Endothelial cell of umbilical vein (primary cell): ENCODE measurements at regions not wholly inside any gene's neighbourhood (a gene's known extent, or its start where the extent isn't known, plus 50 kb on each side); places are given as distances from the start of the nearest gene placed in this dataset.

Source experiments
- BruUV-seq: library from RNA; stranded (reverse); fragments of 400-500 nt; replicated peaks from 2 replicates; lab custom pipeline; 2021; lab: Mats Ljungman, UMichigan
- CTCF ChIA-PET: fragments of 300-600, 350-600 bp; sonication (Branson Sonifier 250); formaldehyde crosslinking; loops from one replicate; lab custom pipeline; 2021; ENCODE audit warnings: antibody characterized with exemption, inconsistent platforms; lab: Charles Lee
- POLR2A ChIA-PET: fragments of 300-600, 350-600 bp; sonication (Branson Sonifier 250); formaldehyde crosslinking; loops from one replicate; lab custom pipeline; 2021; ENCODE audit warnings: antibody characterized with exemption, inconsistent platforms; lab: Charles Lee
- DNase-seq: peaks from one replicate; pipeline ENCODE4 v3.0.0-alpha.2; 2011; ENCODE audit warnings: low read depth, low spot score
- FAIRE-seq: peaks from 2 replicates; lab custom pipeline; 2011; peaks lifted over from hg19 to GRCh38; lab: Jason Lieb, UNC
- H2AFZ ChIP-seq: 2 replicates; pipeline ENCODE4 v1.6.0; 2012; ENCODE audit warnings: low read depth, low read length, control low read depth, inconsistent platforms
- H3K27ac ChIP-seq: 2 replicates; pipeline ENCODE4 v1.5.1; 2011; ENCODE audit warnings: low read depth, mild to moderate bottlenecking, control low read depth, low read length, moderate library complexity; ENCODE audit not compliant: insufficient read depth
- H3K27me3 ChIP-seq, 2 experiments: 2 replicates each; pipeline versions ENCODE4 v1.6.0 to v1.6.1; 2011; ENCODE audit warnings: low read length in 2 of 2, mixed read lengths in 1 of 2; ENCODE audit not compliant: control insufficient read depth in 2 of 2, insufficient read depth in 2 of 2
- H3K36me3 ChIP-seq, 2 experiments: 2 replicates in 1 of 2; 3 replicates in 1 of 2; pipeline ENCODE4 v1.5.1; 2011; ENCODE audit warnings: low read length in 2 of 2, mild to moderate bottlenecking in 1 of 2, moderate library complexity in 1 of 2; ENCODE audit not compliant: control insufficient read depth in 2 of 2, insufficient read depth in 2 of 2; ENCODE audit errors: extremely low read depth in 1 of 2
- H3K4me1 ChIP-seq: 3 replicates; pipeline ENCODE4 v1.5.1; 2011; ENCODE audit warnings: mild to moderate bottlenecking, low read length; ENCODE audit not compliant: control insufficient read depth, insufficient read depth; ENCODE audit errors: extremely low read depth
- H3K4me2 ChIP-seq: 2 replicates; pipeline ENCODE4 v1.6.1; 2011; ENCODE audit warnings: low read length, control low read depth, mixed read lengths; ENCODE audit not compliant: insufficient read depth
- H3K4me3 ChIP-seq, 3 experiments: fragments of 200-600 bp in 1 of 3; sonication (generic), shearing (Covaris generic) in 1 of 3; replicated peaks in 1 of 3; 2 replicates each; pipeline ENCODE4 v1.5.1; 2011 to 2016; ENCODE audit warnings: control low read depth in 3 of 3, low read length in 3 of 3, mild to moderate bottlenecking in 2 of 3, inconsistent platforms in 1 of 3, low read depth in 1 of 3, moderate library complexity in 1 of 3; ENCODE audit not compliant: insufficient read depth in 1 of 3
- H3K79me2 ChIP-seq: 2 replicates; pipeline ENCODE4 v1.6.0; 2012; ENCODE audit warnings: low read length, inconsistent platforms; ENCODE audit not compliant: control insufficient read depth, insufficient read depth
- H3K9ac ChIP-seq: replicated peaks from 2 replicates; pipeline ENCODE3; 2011; ENCODE audit warnings: low read length, control low read depth; ENCODE audit not compliant: insufficient read depth; ENCODE audit errors: extremely low read depth
- H3K9me1 ChIP-seq: replicated peaks from 3 replicates; pipeline ENCODE4 v1.6.0; 2011; ENCODE audit warnings: mild to moderate bottlenecking, low read length; ENCODE audit not compliant: control insufficient read depth, insufficient read depth; ENCODE audit errors: extremely low read depth
- H3K9me3 ChIP-seq: replicated peaks from 2 replicates; pipeline ENCODE4 v1.5.1; 2012; ENCODE audit warnings: low read length, inconsistent platforms; ENCODE audit not compliant: control insufficient read depth, insufficient read depth
- H4K20me1 ChIP-seq: replicated peaks from 2 replicates; pipeline ENCODE3; 2011; ENCODE audit warnings: mild to moderate bottlenecking, low read length; ENCODE audit not compliant: control insufficient read depth, insufficient read depth; ENCODE audit errors: extremely low read depth
- EZH2 ChIP-seq: IDR thresholded peaks from 2 replicates; pipeline ENCODE4 v1.6.1; 2012; ENCODE audit warnings: borderline replicate concordance, low read depth, mild to moderate bottlenecking, moderate library complexity, low read length, inconsistent platforms; ENCODE audit not compliant: severe bottlenecking
- FOS ChIP-seq: IDR thresholded peaks from 2 replicates; pipeline ENCODE4 v1.6.1; 2011; ENCODE audit warnings: mild to moderate bottlenecking, low read length, moderate library complexity, borderline replicate concordance; ENCODE audit not compliant: insufficient read depth
- GATA2 ChIP-seq: IDR thresholded peaks from 2 replicates; pipeline ENCODE4 v1.7.0; 2011; ENCODE audit warnings: low read depth, mild to moderate bottlenecking, moderate library complexity, mixed read lengths, low read length; ENCODE audit not compliant: insufficient read length, insufficient read depth
- JUN ChIP-seq: IDR thresholded peaks from 2 replicates; pipeline ENCODE4 v1.6.1; 2011; ENCODE audit warnings: borderline replicate concordance, low read depth; ENCODE audit not compliant: insufficient read length, insufficient read depth
- MAX ChIP-seq: IDR thresholded peaks from 2 replicates; pipeline ENCODE4 v1.6.1; 2011; ENCODE audit not compliant: insufficient read depth, insufficient read length
- MYC ChIP-seq: IDR thresholded peaks from one replicate; pipeline ENCODE4 v1.6.1; 2011; ENCODE audit warnings: mild to moderate bottlenecking, low read depth, low read length
- POLR2A ChIP-seq: IDR thresholded peaks from 2 replicates; pipeline ENCODE4 v1.6.1; 2012; ENCODE audit warnings: low read depth, mild to moderate bottlenecking, control low read depth, low read length
- POLR2AphosphoS5 ChIP-seq: IDR thresholded peaks from 2 replicates; pipeline ENCODE4 v1.6.1; 2012; ENCODE audit warnings: low read depth, mild to moderate bottlenecking, control low read depth, low read length, moderate library complexity; ENCODE audit not compliant: insufficient read depth
- dilution Hi-C: fragments of 300-500 bp; cut with MboI; formaldehyde crosslinking; loops from one replicate; pipeline ENCODE4 v1.15.0; 2019; ENCODE audit warnings: low sequenced_read_pairs; ENCODE audit not compliant: extremely low pct_ligation_motif_present
- intact Hi-C: fragments of 100-400 bp; cut with micrococcal nuclease; formaldehyde crosslinking; loops from one replicate; pipeline ENCODE4 v1.10.0; 2022
- TF ChIP-seq, protein P1 (sequence below), 2 donors: IDR thresholded peaks; 1 replicate in 1 of 2; 2 replicates in 1 of 2; pipeline ENCODE4 v1.5.1; 2011; ENCODE audit warnings: low read length in 2 of 2, mild to moderate bottlenecking in 2 of 2, moderate library complexity in 2 of 2, control low read depth in 1 of 2, inconsistent platforms in 1 of 2, low read depth in 1 of 2; ENCODE audit not compliant: insufficient read depth in 1 of 2; ENCODE audit errors: extremely low read depth in 1 of 2

DNA sequence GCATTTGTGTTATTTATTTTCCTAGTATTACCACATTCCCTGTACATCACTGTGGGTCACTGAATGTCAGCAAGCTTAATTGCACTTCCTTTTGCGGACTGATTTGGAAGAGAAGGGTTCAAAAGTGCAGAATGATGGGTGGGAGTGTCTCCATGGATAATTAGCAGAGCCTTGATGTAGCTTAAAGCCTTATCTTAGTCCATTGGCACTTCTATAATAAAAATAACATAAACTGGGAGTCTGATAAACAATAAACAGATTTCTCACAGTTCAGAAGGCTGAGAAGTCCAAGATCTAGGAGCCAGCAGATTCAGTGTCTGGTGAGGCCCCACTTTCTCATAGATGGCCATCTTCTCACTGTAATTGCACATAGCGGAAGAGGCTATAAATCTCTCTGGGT is 501.1 kb upstream of the POU3F2 start:
- ChIA-PET POLR2A (no interaction called here), CTCF (no interaction called here)
- no peaks in the 10 kb centered on the region for H3K79me2 ChIP-seq
- no TSS peak for BruUV-seq
- no peak overlapping the region for H3K4me2 ChIP-seq
- intact Hi-C loops: no loop called here
- H3K9ac ChIP-seq: no peak overlapping the region
- dilution Hi-C loops: no loop called here
- no peaks in the 10 kb centered on the region for H3K36me3 ChIP-seq
- DNase-seq: no peak
- no peak for TF ChIP-seq POLR2AphosphoS5
- TF ChIP-seq JUN: no peak
- TF ChIP-seq FOS: no peak
- TF ChIP-seq, protein P1, sequence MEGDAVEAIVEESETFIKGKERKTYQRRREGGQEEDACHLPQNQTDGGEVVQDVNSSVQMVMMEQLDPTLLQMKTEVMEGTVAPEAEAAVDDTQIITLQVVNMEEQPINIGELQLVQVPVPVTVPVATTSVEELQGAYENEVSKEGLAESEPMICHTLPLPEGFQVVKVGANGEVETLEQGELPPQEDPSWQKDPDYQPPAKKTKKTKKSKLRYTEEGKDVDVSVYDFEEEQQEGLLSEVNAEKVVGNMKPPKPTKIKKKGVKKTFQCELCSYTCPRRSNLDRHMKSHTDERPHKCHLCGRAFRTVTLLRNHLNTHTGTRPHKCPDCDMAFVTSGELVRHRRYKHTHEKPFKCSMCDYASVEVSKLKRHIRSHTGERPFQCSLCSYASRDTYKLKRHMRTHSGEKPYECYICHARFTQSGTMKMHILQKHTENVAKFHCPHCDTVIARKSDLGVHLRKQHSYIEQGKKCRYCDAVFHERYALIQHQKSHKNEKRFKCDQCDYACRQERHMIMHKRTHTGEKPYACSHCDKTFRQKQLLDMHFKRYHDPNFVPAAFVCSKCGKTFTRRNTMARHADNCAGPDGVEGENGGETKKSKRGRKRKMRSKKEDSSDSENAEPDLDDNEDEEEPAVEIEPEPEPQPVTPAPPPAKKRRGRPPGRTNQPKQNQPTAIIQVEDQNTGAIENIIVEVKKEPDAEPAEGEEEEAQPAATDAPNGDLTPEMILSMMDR (IDR thresholded peaks at IDR 0.05; ENCODE audit: extremely low read depth in 1 of 2, insufficient read depth in 1 of 2, low read depth in 1 of 2, low read length in 2 of 2): no peak
- no peak for TF ChIP-seq GATA2
- TF ChIP-seq MYC: no peak
- no peak for TF ChIP-seq EZH2
- no peak for TF ChIP-seq POLR2A
- no peak for TF ChIP-seq MAX
- H3K27me3 ChIP-seq: no peaks in the 10 kb centered on the region
- H2AFZ ChIP-seq: no peak overlapping the region
- H3K27ac ChIP-seq: no peak overlapping the region
- FAIRE-seq: no peak
- no peak overlapping the region for H3K4me3 ChIP-seq
- no peaks in the 10 kb centered on the region for H4K20me1 ChIP-seq
- no peaks in the 10 kb centered on the region for H3K9me1 ChIP-seq
- H3K9me3 ChIP-seq: peaks cover 2% of the 10 kb centered on the region
- no peaks in the 10 kb centered on the region for H3K4me1 ChIP-seq
